ENCODE measurements at regions not wholly inside any gene's neighbourhood (a gene's known extent, or its start where the extent isn't known, plus 50 kb on each side); places are given as distances from the start of the nearest gene placed in this dataset.
"Not testable (repeated sequence)": the region's sequence is repeated elsewhere in the genome, so short reads cannot be mapped to it uniquely, and the experiment has no call there.

DNA sequence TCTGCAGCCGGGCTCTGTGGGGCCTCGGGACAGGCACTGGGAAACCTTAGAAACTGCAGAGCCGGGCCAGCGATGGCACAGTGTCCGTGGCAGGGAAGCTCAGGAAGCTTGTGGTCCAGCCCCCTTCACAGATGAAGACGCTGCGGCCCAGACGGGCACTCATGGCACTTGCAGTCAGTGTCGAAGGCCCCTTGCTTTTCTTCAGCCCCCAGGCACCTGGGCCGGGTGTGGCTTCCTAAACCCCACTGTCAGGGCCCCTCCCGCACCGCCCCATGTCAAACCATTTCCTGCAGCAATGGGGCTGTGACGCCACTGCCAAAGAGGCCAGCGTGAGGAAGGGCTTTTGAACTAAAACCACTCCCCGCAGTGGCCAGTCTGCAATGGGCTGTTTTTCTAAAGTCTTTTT, 164.0 kb downstream of the LAT start:
- H3K9me3 ChIP-seq (ENCODE audit: insufficient read depth, low read length): no peaks in the 10 kb centered on the region
- H3K36me3 ChIP-seq (ENCODE audit: low read length): no peaks in the 10 kb centered on the region
- H3F3A ChIP-seq (ENCODE audit: insufficient read depth): no peaks in the 10 kb centered on the region
- H3K27me3 ChIP-seq (ENCODE audit: low read length): no peaks in the 10 kb centered on the region
- H2AFZ ChIP-seq (ENCODE audit: low read depth, low read length, severe bottlenecking): no peak overlapping the region
- no peak overlapping the region for H3K27ac ChIP-seq (ENCODE audit: low read depth, low read length)
- H3K4me3 ChIP-seq (ENCODE audit: insufficient read depth, low read length, poor library complexity, severe bottlenecking): no peak overlapping the region
- TF ChIP-seq EZH2phosphoT487 (conservative IDR thresholded peaks at IDR 0.05; ENCODE audit: low read length): no peak
- TF ChIP-seq, protein P1, sequence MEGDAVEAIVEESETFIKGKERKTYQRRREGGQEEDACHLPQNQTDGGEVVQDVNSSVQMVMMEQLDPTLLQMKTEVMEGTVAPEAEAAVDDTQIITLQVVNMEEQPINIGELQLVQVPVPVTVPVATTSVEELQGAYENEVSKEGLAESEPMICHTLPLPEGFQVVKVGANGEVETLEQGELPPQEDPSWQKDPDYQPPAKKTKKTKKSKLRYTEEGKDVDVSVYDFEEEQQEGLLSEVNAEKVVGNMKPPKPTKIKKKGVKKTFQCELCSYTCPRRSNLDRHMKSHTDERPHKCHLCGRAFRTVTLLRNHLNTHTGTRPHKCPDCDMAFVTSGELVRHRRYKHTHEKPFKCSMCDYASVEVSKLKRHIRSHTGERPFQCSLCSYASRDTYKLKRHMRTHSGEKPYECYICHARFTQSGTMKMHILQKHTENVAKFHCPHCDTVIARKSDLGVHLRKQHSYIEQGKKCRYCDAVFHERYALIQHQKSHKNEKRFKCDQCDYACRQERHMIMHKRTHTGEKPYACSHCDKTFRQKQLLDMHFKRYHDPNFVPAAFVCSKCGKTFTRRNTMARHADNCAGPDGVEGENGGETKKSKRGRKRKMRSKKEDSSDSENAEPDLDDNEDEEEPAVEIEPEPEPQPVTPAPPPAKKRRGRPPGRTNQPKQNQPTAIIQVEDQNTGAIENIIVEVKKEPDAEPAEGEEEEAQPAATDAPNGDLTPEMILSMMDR (IDR thresholded peaks at IDR 0.05; ENCODE audit: insufficient read depth, low read length, poor library complexity, severe bottlenecking): no peak
- H3K9me2 ChIP-seq (replicated peaks; ENCODE audit: insufficient read depth, low read length): no peaks in the 10 kb centered on the region
- H3K79me2 ChIP-seq (ENCODE audit: insufficient read depth, low read length): no peaks in the 10 kb centered on the region
- H3K9ac ChIP-seq (ENCODE audit: low read length): no peak overlapping the region
- H3K4me2 ChIP-seq (ENCODE audit: low read depth, low read length, poor library complexity, severe bottlenecking): no peak overlapping the region
- H4K20me1 ChIP-seq (ENCODE audit: low read depth, low read length): no peaks in the 10 kb centered on the region

DNA sequence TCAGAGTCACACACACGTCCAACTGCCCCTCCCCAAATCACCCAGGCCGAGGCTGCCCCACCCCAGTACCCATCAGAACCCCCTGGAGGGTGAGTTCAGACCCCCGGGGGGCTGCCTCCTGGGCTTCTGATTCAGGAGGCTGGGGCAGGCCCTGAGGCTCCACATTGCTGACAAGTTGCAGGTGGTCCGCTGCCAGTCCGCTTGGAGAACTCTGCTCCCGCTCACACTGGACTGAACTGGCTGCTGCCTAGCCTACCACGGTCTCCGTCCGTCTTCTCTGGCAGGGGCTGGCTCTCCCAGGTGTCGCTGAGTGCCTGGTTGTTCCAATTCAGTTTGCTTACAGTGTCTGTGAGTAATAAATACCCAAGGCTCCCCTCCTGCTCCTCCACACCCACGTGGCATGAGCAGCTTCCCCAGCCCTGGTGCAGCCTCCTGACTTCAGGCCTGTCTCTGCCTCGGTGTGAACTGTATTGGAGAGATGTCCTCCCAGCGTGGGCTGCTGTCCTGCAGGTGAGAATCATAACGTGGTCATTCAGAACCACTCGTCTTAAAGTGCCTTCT, 163.4 kb downstream of the LAT start:
- TF ChIP-seq EZH2phosphoT487 (conservative IDR thresholded peaks at IDR 0.05; ENCODE audit: low read length): no peak
- TF ChIP-seq, protein P1 (IDR thresholded peaks at IDR 0.05; ENCODE audit: insufficient read depth, low read length, poor library complexity, severe bottlenecking): no peak

DNA sequence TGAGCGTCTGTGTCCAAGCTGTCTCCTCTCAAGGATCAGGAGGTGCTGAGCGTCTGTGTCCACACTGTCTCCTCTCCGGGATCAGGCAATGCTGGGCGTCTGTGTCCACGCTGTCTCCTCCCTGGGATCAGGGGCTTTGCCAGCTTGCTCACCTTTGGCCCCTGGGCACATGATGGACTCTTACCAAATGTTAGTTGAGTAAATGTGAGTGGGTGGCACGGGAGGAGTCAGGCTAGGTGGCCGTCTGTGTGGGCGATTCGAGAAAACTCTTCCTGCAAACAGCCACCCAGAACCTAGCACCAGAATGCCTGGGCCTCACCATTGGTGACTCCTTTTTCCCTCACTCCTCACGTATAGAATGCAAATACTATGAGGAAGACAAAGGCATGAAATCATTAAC, 162.9 kb downstream of the LAT start:
- H3K9me3 ChIP-seq (ENCODE audit: insufficient read depth, low read length); H2AFZ ChIP-seq (ENCODE audit: low read depth, low read length, severe bottlenecking); H3K79me2 ChIP-seq (ENCODE audit: insufficient read depth, low read length); H3K9ac ChIP-seq (ENCODE audit: low read length); H3K27me3 ChIP-seq (ENCODE audit: low read length); H3K4me2 ChIP-seq (ENCODE audit: low read depth, low read length, poor library complexity, severe bottlenecking); H3K4me3 ChIP-seq (ENCODE audit: insufficient read depth, low read length, poor library complexity, severe bottlenecking); H4K20me1 ChIP-seq (ENCODE audit: low read depth, low read length); H3K9me2 ChIP-seq (replicated peaks; ENCODE audit: insufficient read depth, low read length); H3F3A ChIP-seq (ENCODE audit: insufficient read depth); H3K27ac ChIP-seq (ENCODE audit: low read depth, low read length); H3K36me3 ChIP-seq (ENCODE audit: low read length): not testable (repeated sequence)

More for the DNA sequence above, 163.4 kb downstream of the LAT start:
- Histone ChIP-seq H3K4me3 (ENCODE audit: insufficient read depth, low read length, poor library complexity, severe bottlenecking) (no peak overlapping the region), H3K27me3 (ENCODE audit: low read length) (no peaks in the 10 kb centered on the region), H3K4me2 (ENCODE audit: low read depth, low read length, poor library complexity, severe bottlenecking) (no peak overlapping the region), H3K9me3 (ENCODE audit: insufficient read depth, low read length) (no peaks in the 10 kb centered on the region), H3K9ac (ENCODE audit: low read length) (no peak overlapping the region), H3K79me2 (ENCODE audit: insufficient read depth, low read length) (no peaks in the 10 kb centered on the region), H3F3A (ENCODE audit: insufficient read depth) (no peaks in the 10 kb centered on the region), H3K9me2 (replicated peaks; ENCODE audit: insufficient read depth, low read length) (no peaks in the 10 kb centered on the region), H4K20me1 (ENCODE audit: low read depth, low read length) (no peaks in the 10 kb centered on the region), H2AFZ (ENCODE audit: low read depth, low read length, severe bottlenecking) (no peak overlapping the region), H3K36me3 (ENCODE audit: low read length) (no peaks in the 10 kb centered on the region), H3K27ac (ENCODE audit: low read depth, low read length) (no peak overlapping the region)

DNA sequence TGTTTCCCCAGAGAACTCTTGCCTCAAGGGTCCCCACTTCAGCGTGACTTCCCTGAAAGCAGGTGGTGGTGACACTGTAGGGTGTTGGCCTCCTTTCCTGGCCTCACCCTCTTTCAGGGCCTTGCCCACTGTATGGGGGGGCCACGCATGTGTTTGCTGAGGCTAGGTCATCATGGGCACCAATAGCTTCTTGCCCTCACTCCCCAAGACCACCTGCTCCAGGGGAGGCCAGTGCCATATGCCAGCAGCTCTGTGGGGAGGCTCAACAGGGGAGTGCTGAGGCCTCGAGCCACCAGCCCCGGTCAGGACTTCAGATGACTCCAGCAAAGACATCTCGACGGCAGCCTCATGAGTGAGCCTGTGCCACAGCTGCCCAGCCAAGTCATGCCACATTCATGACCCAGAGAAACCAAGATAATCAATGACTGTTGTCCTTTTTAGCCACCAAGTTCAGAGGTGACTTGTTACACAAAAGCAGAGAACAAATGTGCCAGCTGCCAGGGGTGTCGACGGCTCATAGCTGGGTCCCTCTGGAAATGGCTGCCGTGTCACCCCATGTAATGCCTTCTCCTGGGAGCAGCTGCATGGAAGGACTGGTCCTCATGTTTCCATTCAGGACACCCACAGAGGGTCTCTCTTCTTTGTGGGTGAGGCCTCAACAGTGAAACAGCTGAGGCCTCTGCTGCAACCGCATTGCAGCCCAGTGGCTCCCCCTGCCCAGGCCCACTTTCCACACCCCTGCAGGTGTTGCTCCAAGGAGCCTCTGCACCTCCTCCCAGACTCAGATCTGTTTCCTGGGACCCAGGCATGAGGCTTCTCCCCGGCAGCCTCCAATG, 162.2 kb downstream of the LAT start:
- not testable (repeated sequence) for H3K4me3 ChIP-seq (ENCODE audit: insufficient read depth, low read length, poor library complexity, severe bottlenecking); H3K4me2 ChIP-seq (ENCODE audit: low read depth, low read length, poor library complexity, severe bottlenecking); H4K20me1 ChIP-seq (ENCODE audit: low read depth, low read length); H3F3A ChIP-seq (ENCODE audit: insufficient read depth); H3K9ac ChIP-seq (ENCODE audit: low read length); H3K27me3 ChIP-seq (ENCODE audit: low read length); H3K27ac ChIP-seq (ENCODE audit: low read depth, low read length); H3K79me2 ChIP-seq (ENCODE audit: insufficient read depth, low read length); H3K9me2 ChIP-seq (replicated peaks; ENCODE audit: insufficient read depth, low read length); H2AFZ ChIP-seq (ENCODE audit: low read depth, low read length, severe bottlenecking); H3K36me3 ChIP-seq (ENCODE audit: low read length); H3K9me3 ChIP-seq (ENCODE audit: insufficient read depth, low read length)
